HCT116 (cell line): ENCODE measurements at regions not wholly inside any gene's neighbourhood (a gene's known extent, or its start where the extent isn't known, plus 50 kb on each side); places are given as distances from the start of the nearest gene placed in this dataset.
"Not testable (repeated sequence)": the region's sequence is repeated elsewhere in the genome, so short reads cannot be mapped to it uniquely, and the experiment has no call there.

ENCODE experiments used
- ATAC-seq: fragments of 200-7000 bp; cut with Tn5 transposase; 2 replicates; pipeline ENCODE4 v1.9.1; 2020; ENCODE audit warnings: mild to moderate bottlenecking, moderate library complexity
- BruUV-seq: library from RNA; stranded (reverse); fragments of 400-500 nt; replicated peaks from 2 replicates; lab custom pipeline; 2021; lab: Mats Ljungman, UMichigan
- CTCF ChIA-PET: fragments of 300-600 bp; sonication (Branson Sonifier 250); formaldehyde crosslinking; loops from one replicate; lab custom pipeline; 2021; ENCODE audit warnings: antibody characterized with exemption; lab: Charles Lee
- POLR2A ChIA-PET: fragments of 300-600, 350-600 bp; sonication (Branson Sonifier 250); formaldehyde crosslinking; loops from one replicate; lab custom pipeline; 2021; ENCODE audit warnings: antibody characterized with exemption; lab: Charles Lee
- RAD21 ChIA-PET, 2 experiments: fragments of 300-600 bp; sonication (Branson Sonifier 250); formaldehyde crosslinking; loops; one replicate each; lab custom pipeline; 2023; ENCODE audit warnings: low total read pairs in 2 of 2; ENCODE audit not compliant: uncharacterized antibody in 2 of 2, unreplicated experiment in 2 of 2, low non-redundant PET in 1 of 2; lab: Charles Lee
- DNase-seq: peaks from one replicate; pipeline ENCODE4 v3.0.0-alpha.2; 2010; ENCODE audit warnings: low read depth, low spot score
- H2AFZ ChIP-seq: fragments of 200-600 bp; shearing (Covaris generic), sonication (generic); 2 replicates; pipeline ENCODE4 v1.6.1; 2017; ENCODE audit warnings: low read depth, mixed run types, mixed read lengths, antibody characterized with exemption, low read length; ENCODE audit not compliant: poor library complexity, severe bottlenecking
- H3K27ac ChIP-seq: 2 replicates; pipeline ENCODE4 v1.5.1; 2012; ENCODE audit warnings: low read depth, low read length
- H3K27me3 ChIP-seq: fragments of 200-600 bp; sonication (generic); 2 replicates; pipeline ENCODE4 v1.6.1; 2016; ENCODE audit warnings: mixed run types, low read length, mixed read lengths; ENCODE audit not compliant: insufficient read depth
- H3K36me3 ChIP-seq, 2 experiments: fragments of 200-500 bp in 1 of 2; fragments of 200-600 bp in 1 of 2; sonication (Bioruptor generic) in 1 of 2; sonication (generic) in 1 of 2; 2 replicates each; pipeline versions ENCODE4 v1.5.1 to v1.6.1; 2014 to 2016; ENCODE audit warnings: low read length in 2 of 2, inconsistent platforms in 1 of 2, mixed read lengths in 1 of 2, mixed run types in 1 of 2; ENCODE audit not compliant: insufficient read depth in 2 of 2, control insufficient read depth in 1 of 2
- H3K4me1 ChIP-seq, 2 experiments: fragments of 200-600 bp in 1 of 2; sonication (generic) in 1 of 2; 2 replicates each; pipeline versions ENCODE4 v1.5.1 to v1.6.1; 2012 to 2017; ENCODE audit warnings: low read length in 2 of 2, inconsistent platforms in 1 of 2, mild to moderate bottlenecking in 1 of 2, mixed read lengths in 1 of 2, mixed run types in 1 of 2, moderate library complexity in 1 of 2; ENCODE audit not compliant: insufficient read depth in 2 of 2, control insufficient read depth in 1 of 2
- H3K4me2 ChIP-seq: fragments of 200-600 bp; sonication (generic); 2 replicates; pipeline ENCODE4 v1.6.1; 2017; ENCODE audit warnings: mixed run types, low read length, mixed read lengths
- H3K4me3 ChIP-seq, 2 experiments: fragments of 200-600 bp in 1 of 2; sonication (generic) in 1 of 2; replicated peaks in 1 of 2; 2 replicates each; pipeline ENCODE4 v1.5.1; 2011 to 2016; ENCODE audit warnings: low read length in 2 of 2, control low read depth in 1 of 2, low read depth in 1 of 2, mild to moderate bottlenecking in 1 of 2, mixed read lengths in 1 of 2, mixed run types in 1 of 2
- H3K79me2 ChIP-seq: fragments of 200-600 bp; sonication (generic); 2 replicates; pipeline ENCODE4 v1.6.1; 2017; ENCODE audit warnings: mild to moderate bottlenecking, mixed run types, low read length, moderate library complexity, mixed read lengths; ENCODE audit not compliant: insufficient read depth
- H3K9ac ChIP-seq: fragments of 200-600 bp; sonication (generic); 2 replicates; pipeline ENCODE4 v1.6.1; 2016; ENCODE audit warnings: low read length, mixed read lengths
- H3K9me2 ChIP-seq: fragments of 200-600 bp; sonication (generic), shearing (Covaris generic); 2 replicates; pipeline ENCODE4 v1.6.1; 2017; ENCODE audit warnings: mixed run types, mild to moderate bottlenecking, moderate library complexity; ENCODE audit not compliant: insufficient read depth
- H3K9me3 ChIP-seq, 2 experiments: fragments of 200-500 bp in 1 of 2; fragments of 200-600 bp in 1 of 2; sonication (Bioruptor generic) in 1 of 2; sonication (generic) in 1 of 2; 2 replicates each; pipeline ENCODE4 v1.6.1; 2014 to 2017; ENCODE audit warnings: low read length in 2 of 2, mixed read lengths in 2 of 2, inconsistent platforms in 1 of 2, low read depth in 1 of 2, mild to moderate bottlenecking in 1 of 2, mixed run types in 1 of 2, moderate library complexity in 1 of 2; ENCODE audit not compliant: control insufficient read depth in 1 of 2, insufficient read depth in 1 of 2
- H4K20me1 ChIP-seq: fragments of 200-600 bp; sonication (generic), shearing (Covaris generic); 2 replicates; pipeline ENCODE4 v1.6.1; 2017; ENCODE audit warnings: mixed run types, mild to moderate bottlenecking, moderate library complexity; ENCODE audit not compliant: insufficient read depth
- CEBPB ChIP-seq: IDR thresholded peaks from 2 replicates; pipeline ENCODE4 v1.6.1; 2012; ENCODE audit warnings: low read depth
- EZH2phosphoT487 ChIP-seq: fragments of 200-600 bp; IDR thresholded peaks from 2 replicates; pipeline ENCODE4 v1.6.1; 2018; ENCODE audit warnings: antibody characterized with exemption, borderline replicate concordance
- SIN3A ChIP-seq: IDR thresholded peaks from 2 replicates; pipeline ENCODE4 v1.6.1; 2012; ENCODE audit warnings: low read depth
- SP1 ChIP-seq: IDR thresholded peaks from 2 replicates; pipeline ENCODE4 v1.6.1; 2012; ENCODE audit warnings: low read depth
- ZBTB33 ChIP-seq: IDR thresholded peaks from 2 replicates; pipeline ENCODE4 v1.6.1; 2011; ENCODE audit warnings: mild to moderate bottlenecking, low read length, moderate library complexity; ENCODE audit not compliant: insufficient replicate concordance; ENCODE audit errors: extremely low read depth
- ZNF274 ChIP-seq: fragments of 200-500 bp; sonication (Bioruptor generic); IDR thresholded peaks from 2 replicates; pipeline ENCODE4 v1.6.1; 2014; ENCODE audit warnings: mild to moderate bottlenecking, low read depth, low read length, inconsistent platforms
- intact Hi-C: fragments of 100-400 bp; cut with micrococcal nuclease; formaldehyde crosslinking; loops from 2 replicates; pipeline ENCODE4 v1.10.0; 2022
- TF ChIP-seq, protein P1 (sequence below): IDR thresholded peaks from 2 replicates; pipeline ENCODE4 v1.6.1; 2012

DNA sequence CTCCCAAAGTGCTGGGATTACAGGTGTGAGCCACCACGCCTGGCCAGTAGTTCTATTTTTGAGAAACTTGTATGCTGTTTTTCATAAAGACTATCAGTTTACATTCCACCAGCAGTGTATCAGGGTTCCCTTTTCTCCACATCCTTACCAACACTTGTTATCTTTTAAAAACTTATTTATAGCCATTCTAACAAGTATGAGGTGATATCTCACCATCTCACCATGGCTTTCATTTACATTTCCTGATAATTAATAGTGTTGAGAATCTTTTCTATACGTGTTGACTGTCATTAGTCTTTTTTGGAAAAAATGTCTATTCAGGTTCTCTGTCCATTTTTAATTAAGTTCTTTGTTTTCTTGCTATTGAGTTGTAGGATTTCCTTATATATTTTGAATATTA, 416.1 kb downstream of the NEBL start (continued):
- TF ChIP-seq, protein P1, sequence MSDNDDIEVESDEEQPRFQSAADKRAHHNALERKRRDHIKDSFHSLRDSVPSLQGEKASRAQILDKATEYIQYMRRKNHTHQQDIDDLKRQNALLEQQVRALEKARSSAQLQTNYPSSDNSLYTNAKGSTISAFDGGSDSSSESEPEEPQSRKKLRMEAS = no peak
- no peak for TF ChIP-seq SIN3A
- TF ChIP-seq CEBPB = no peak
- no peak for TF ChIP-seq EZH2phosphoT487
- no peak for TF ChIP-seq ZNF274
- no peak for TF ChIP-seq SP1
- TF ChIP-seq ZBTB33 = no peak

DNA sequence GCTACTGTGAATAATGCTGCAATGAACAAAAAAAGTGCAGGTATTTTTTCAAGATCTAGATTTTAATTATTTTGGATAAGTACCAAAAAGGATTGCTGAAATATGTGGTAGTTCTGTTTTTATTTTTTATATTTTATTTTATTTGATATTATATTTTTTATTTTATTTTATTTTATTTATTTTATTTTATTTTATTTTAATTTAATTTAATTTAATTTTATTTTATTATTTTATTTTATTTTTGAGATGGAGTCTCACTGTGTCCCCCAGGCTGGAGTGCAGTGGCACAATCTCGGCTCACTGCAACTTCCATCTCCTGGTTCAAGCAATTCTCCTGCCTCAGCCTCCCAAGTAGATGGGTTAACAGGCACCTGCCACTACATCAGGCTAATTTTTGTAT, 416.5 kb downstream of the NEBL start:
- H3K79me2 ChIP-seq, DNase-seq, H3K27me3 ChIP-seq, H3K4me3 ChIP-seq, H3K9me2 ChIP-seq, H3K36me3 ChIP-seq, H3K4me1 ChIP-seq, H3K27ac ChIP-seq, intact Hi-C loops, H3K9ac ChIP-seq, H3K4me2 ChIP-seq, CTCF ChIA-PET, POLR2A ChIA-PET, RAD21 ChIA-PET, H4K20me1 ChIP-seq, ATAC-seq, H2AFZ ChIP-seq, BruUV-seq: not testable (repeated sequence)
- H3K9me3 ChIP-seq = peaks cover 0 to 23% of the 10 kb centered on the region in 2 experiments; a peak in 2 of 4 replicates
